IMR-90 (cell line): ENCODE measurements at regions not wholly inside any gene's neighbourhood (a gene's known extent, or its start where the extent isn't known, plus 50 kb on each side); places are given as distances from the start of the nearest gene placed in this dataset.

Experiments
- ATAC-seq: fragments of 200-7000 bp; cut with Tn5 transposase; 2 replicates; pipeline ENCODE4 v1.9.1; 2020; ENCODE audit warnings: low read depth, mild to moderate bottlenecking, moderate library complexity
- BruUV-seq: library from RNA; stranded (reverse); fragments of 400-500 nt; replicated peaks from 2 replicates; lab custom pipeline; 2021; lab: Mats Ljungman, UMichigan
- CTCF ChIA-PET: fragments of 300-600 bp; formaldehyde crosslinking; extraction: SDS; loops from one replicate; lab custom pipeline; 2021; ENCODE audit warnings: antibody characterized with exemption; lab: Yijun Ruan, JAX
- POLR2A ChIA-PET: fragments of 300-600 bp; sonication (Branson Sonifier 250); formaldehyde crosslinking; loops from one replicate; lab custom pipeline; 2022; ENCODE audit warnings: antibody characterized with exemption; ENCODE audit not compliant: unreplicated experiment; lab: Charles Lee
- DNase-seq: peaks from one replicate; pipeline ENCODE4 v3.0.0; 2013
- H2AFZ ChIP-seq: replicated peaks from 2 replicates; pipeline ENCODE3; 2013; ENCODE audit warnings: low read length, mild to moderate bottlenecking; ENCODE audit not compliant: poor library complexity
- H2AK5ac ChIP-seq: 2 replicates; pipeline ENCODE4 v1.6.1; 2013; ENCODE audit warnings: low read depth, low read length, inconsistent platforms
- H2AK9ac ChIP-seq: replicated peaks from 2 replicates; pipeline ENCODE3; 2013; ENCODE audit warnings: mild to moderate bottlenecking, low read depth, low read length, moderate library complexity; ENCODE audit not compliant: poor library complexity
- H2BK120ac ChIP-seq: 2 replicates; pipeline ENCODE4 v1.6.1; 2013; ENCODE audit warnings: low read depth, low read length, inconsistent platforms
- H2BK15ac ChIP-seq: 3 replicates; pipeline ENCODE4 v1.6.1; 2013; ENCODE audit warnings: low read depth, low read length, inconsistent platforms
- H2BK20ac ChIP-seq: 2 replicates; pipeline ENCODE4 v1.6.1; 2013; ENCODE audit warnings: low read depth, mild to moderate bottlenecking, inconsistent platforms, low read length, moderate library complexity
- H2BK5ac ChIP-seq: 2 replicates; pipeline ENCODE4 v1.6.1; 2013; ENCODE audit warnings: mild to moderate bottlenecking, low read depth, low read length, inconsistent platforms; ENCODE audit not compliant: poor library complexity, severe bottlenecking
- H3K14ac ChIP-seq: replicated peaks from 2 replicates; pipeline ENCODE4 v1.6.1; 2013; ENCODE audit warnings: low read depth, low read length, inconsistent platforms
- H3K18ac ChIP-seq: 2 replicates; pipeline ENCODE4 v1.6.1; 2013; ENCODE audit warnings: low read depth, low read length, control low read depth
- H3K23ac ChIP-seq: 2 replicates; pipeline ENCODE4 v1.6.1; 2013; ENCODE audit warnings: low read depth, low read length, inconsistent platforms
- H3K27ac ChIP-seq: 2 replicates; pipeline ENCODE4 v1.5.1; 2013; ENCODE audit warnings: mild to moderate bottlenecking, control low read depth, low read length; ENCODE audit not compliant: insufficient read depth
- H3K27me3 ChIP-seq: 2 replicates; pipeline ENCODE4 v1.6.1; 2013; ENCODE audit warnings: low read length; ENCODE audit not compliant: control insufficient read depth, insufficient read depth
- H3K36me3 ChIP-seq: 2 replicates; pipeline ENCODE4 v1.6.1; 2013; ENCODE audit warnings: low read length, mixed read lengths; ENCODE audit not compliant: control insufficient read depth, insufficient read depth
- H3K4ac ChIP-seq: 2 replicates; pipeline ENCODE4 v1.6.1; 2013; ENCODE audit warnings: low read depth, low read length, inconsistent platforms
- H3K4me1 ChIP-seq: 2 replicates; pipeline ENCODE4 v1.6.1; 2013; ENCODE audit warnings: low read length, mixed read lengths; ENCODE audit not compliant: control insufficient read depth, insufficient read depth
- H3K4me2 ChIP-seq: 2 replicates; pipeline ENCODE4 v1.6.1; 2013; ENCODE audit warnings: low read depth, mild to moderate bottlenecking, control low read depth, low read length, moderate library complexity
- H3K4me3 ChIP-seq: 2 replicates; pipeline ENCODE4 v1.5.1; 2013; ENCODE audit warnings: low read depth, mild to moderate bottlenecking, control low read depth, low read length, moderate library complexity; ENCODE audit not compliant: insufficient read depth
- H3K56ac ChIP-seq: 2 replicates; pipeline ENCODE4 v1.6.1; 2013; ENCODE audit warnings: low read length, inconsistent platforms; ENCODE audit not compliant: insufficient read depth; ENCODE audit errors: extremely low read depth
- H3K79me1 ChIP-seq, 2 experiments: 2 replicates each; pipeline ENCODE4 v1.6.1; 2013; ENCODE audit warnings: low read length in 2 of 2, inconsistent platforms in 1 of 2, low read depth in 1 of 2
- H3K9ac ChIP-seq: 2 replicates; pipeline ENCODE4 v1.6.1; 2013; ENCODE audit warnings: low read depth, low read length, control low read depth
- H3K9me1 ChIP-seq: 2 replicates; pipeline ENCODE4 v1.6.1; 2013; ENCODE audit warnings: low read length, inconsistent platforms; ENCODE audit not compliant: insufficient read depth
- H3K9me3 ChIP-seq: 2 replicates; pipeline ENCODE4 v1.6.1; 2013; ENCODE audit warnings: low read length; ENCODE audit not compliant: control insufficient read depth, insufficient read depth
- H4K20me1 ChIP-seq: 2 replicates; pipeline ENCODE4 v1.6.1; 2013; ENCODE audit warnings: low read length, inconsistent platforms; ENCODE audit not compliant: insufficient read depth
- H4K5ac ChIP-seq: 2 replicates; pipeline ENCODE4 v1.6.1; 2013; ENCODE audit warnings: mild to moderate bottlenecking, low read depth, low read length, control low read depth
- H4K8ac ChIP-seq, 2 experiments: 2 replicates each; pipeline ENCODE4 v1.6.1; 2013; ENCODE audit warnings: low read depth in 2 of 2, low read length in 2 of 2, control low read depth in 1 of 2, inconsistent platforms in 1 of 2
- H4K91ac ChIP-seq: 2 replicates; pipeline ENCODE4 v1.6.1; 2013; ENCODE audit warnings: low read depth, low read length, inconsistent platforms; ENCODE audit not compliant: insufficient read depth
- BHLHE40 ChIP-seq: fragments of 150-350 bp; IDR thresholded peaks from 2 replicates; pipeline ENCODE4 v1.6.1; 2016; ENCODE audit warnings: mild to moderate bottlenecking, low read depth, low read length
- CHD1 ChIP-seq: IDR thresholded peaks from 2 replicates; pipeline ENCODE4 v1.6.1; 2012; ENCODE audit warnings: low read depth, low read length, improper control_type of control experiment
- FOS ChIP-seq: fragments of 150-350 bp; IDR thresholded peaks from 2 replicates; pipeline ENCODE4 v1.6.1; 2016; ENCODE audit warnings: low read depth, low read length
- MAFK ChIP-seq: IDR thresholded peaks from 2 replicates; pipeline ENCODE4 v1.6.1; 2012; ENCODE audit warnings: low read depth, low read length, improper control_type of control experiment
- MAZ ChIP-seq: IDR thresholded peaks from 2 replicates; pipeline ENCODE4 v1.6.1; 2012; ENCODE audit warnings: low read depth, mild to moderate bottlenecking, low read length, improper control_type of control experiment, moderate library complexity, borderline replicate concordance
- MXI1 ChIP-seq: IDR thresholded peaks from 2 replicates; pipeline ENCODE4 v1.6.1; 2012; ENCODE audit warnings: low read depth, mild to moderate bottlenecking, low read length, moderate library complexity, borderline replicate concordance
- POLR2A ChIP-seq: IDR thresholded peaks from 2 replicates; pipeline ENCODE4 v1.6.1; 2012; ENCODE audit warnings: mild to moderate bottlenecking, low read depth, low read length
- RAD21 ChIP-seq: IDR thresholded peaks from 2 replicates; pipeline ENCODE4 v1.6.1; 2012; ENCODE audit warnings: low read length, improper control_type of control experiment
- RCOR1 ChIP-seq: IDR thresholded peaks from 2 replicates; pipeline ENCODE4 v1.6.1; 2012; ENCODE audit warnings: mild to moderate bottlenecking, low read length, improper control_type of control experiment; ENCODE audit not compliant: insufficient replicate concordance
- SMC3 ChIP-seq: fragments of 150-350 bp; IDR thresholded peaks from 2 replicates; pipeline ENCODE4 v1.6.1; 2016; ENCODE audit warnings: low read depth, mild to moderate bottlenecking, antibody characterized with exemption, low read length, moderate library complexity
- dilution Hi-C: fragments of 300-500 bp; cut with HindIII; formaldehyde crosslinking; loops from one replicate; pipeline ENCODE4 v1.14.3; 2018; ENCODE audit warnings: low sequenced_read_pairs; ENCODE audit not compliant: unreplicated experiment
- in situ Hi-C: fragments of 300-500 bp; cut with MboI; formaldehyde crosslinking; loops from 3 replicates; pipeline ENCODE4 v1.14.3; 2019; ENCODE audit warnings: low sequenced_read_pairs, inconsistent platforms, mixed read lengths
- intact Hi-C: fragments of 100-400 bp; cut with micrococcal nuclease; formaldehyde crosslinking; loops from 2 replicates; pipeline ENCODE4 v1.10.0; 2022
- TF ChIP-seq, protein P1 (sequence below): conservative IDR thresholded peaks from 2 replicates; pipeline ENCODE4 v1.5.1; 2012; ENCODE audit warnings: mild to moderate bottlenecking, low read depth, low read length, improper control_type of control experiment
- TF ChIP-seq, protein P2 (sequence below): fragments of 150-350 bp; IDR thresholded peaks from 2 replicates; pipeline ENCODE4 v1.6.1; 2017; ENCODE audit warnings: mild to moderate bottlenecking, antibody characterized with exemption, low read length, low read depth
- TF ChIP-seq, protein P3 (sequence below): fragments of 150-350 bp; IDR thresholded peaks from 2 replicates; pipeline ENCODE4 v1.6.1; 2016; ENCODE audit warnings: low read depth, mild to moderate bottlenecking, low read length, moderate library complexity, borderline replicate concordance

DNA sequence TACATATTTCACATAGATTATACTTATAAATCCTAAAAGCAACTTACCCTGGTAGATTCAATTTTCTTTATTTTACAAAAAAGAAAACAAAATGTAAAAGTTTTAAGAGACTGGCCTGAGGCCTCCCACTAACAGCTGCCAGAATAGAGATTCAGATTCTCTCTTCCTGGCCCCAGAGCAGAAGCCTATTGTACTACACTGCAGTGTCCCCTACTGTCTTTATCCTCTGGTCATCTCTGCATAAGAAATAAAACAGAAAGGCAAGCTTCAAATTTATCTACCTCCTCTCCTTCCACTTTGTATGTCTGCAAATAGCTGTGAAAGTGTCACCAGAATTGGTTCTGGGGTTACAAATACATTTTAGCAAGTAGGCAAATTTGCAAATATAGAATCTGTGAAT lies 1004.1 kb upstream of the PCDH9 start:
- H3K27me3 ChIP-seq: no peaks in the 10 kb centered on the region
- no peak overlapping the region for H2AFZ ChIP-seq
- dilution Hi-C loops (no loop called here), in situ Hi-C loops (no loop called here), intact Hi-C loops (no loop called here)
- H3K27ac ChIP-seq: no peak overlapping the region
- H2BK120ac ChIP-seq: no peak overlapping the region
- no peaks in the 10 kb centered on the region for H3K79me1 ChIP-seq
- H2BK20ac ChIP-seq: no peak overlapping the region
- H3K4me3 ChIP-seq: no peak overlapping the region
- H3K9me3 ChIP-seq: peaks cover 5% of the 10 kb centered on the region; the same call in 1 of the 2 replicates
- no peak overlapping the region for H3K18ac ChIP-seq
- ChIA-PET CTCF (no interaction called here), POLR2A (no interaction called here)
- no peak overlapping the region for H4K8ac ChIP-seq
- H2AK9ac ChIP-seq: no peak overlapping the region
- no peaks in the 10 kb centered on the region for H4K20me1 ChIP-seq
- DNase-seq (no peak), ATAC-seq (no peak)
- H3K9ac ChIP-seq: no peak overlapping the region
- no peaks in the 10 kb centered on the region for H3K4me1 ChIP-seq
- no peak overlapping the region for H4K5ac ChIP-seq
- H2AK5ac ChIP-seq: no peak overlapping the region
- H3K4ac ChIP-seq: no peak overlapping the region
- TF ChIP-seq MAFK (no peak), SMC3 (no peak), BHLHE40 (no peak), RCOR1 (no peak), FOS (no peak), POLR2A (no peak), RAD21 (no peak), MAZ (no peak), CHD1 (no peak), MXI1 (no peak)
- TF ChIP-seq, protein P1, sequence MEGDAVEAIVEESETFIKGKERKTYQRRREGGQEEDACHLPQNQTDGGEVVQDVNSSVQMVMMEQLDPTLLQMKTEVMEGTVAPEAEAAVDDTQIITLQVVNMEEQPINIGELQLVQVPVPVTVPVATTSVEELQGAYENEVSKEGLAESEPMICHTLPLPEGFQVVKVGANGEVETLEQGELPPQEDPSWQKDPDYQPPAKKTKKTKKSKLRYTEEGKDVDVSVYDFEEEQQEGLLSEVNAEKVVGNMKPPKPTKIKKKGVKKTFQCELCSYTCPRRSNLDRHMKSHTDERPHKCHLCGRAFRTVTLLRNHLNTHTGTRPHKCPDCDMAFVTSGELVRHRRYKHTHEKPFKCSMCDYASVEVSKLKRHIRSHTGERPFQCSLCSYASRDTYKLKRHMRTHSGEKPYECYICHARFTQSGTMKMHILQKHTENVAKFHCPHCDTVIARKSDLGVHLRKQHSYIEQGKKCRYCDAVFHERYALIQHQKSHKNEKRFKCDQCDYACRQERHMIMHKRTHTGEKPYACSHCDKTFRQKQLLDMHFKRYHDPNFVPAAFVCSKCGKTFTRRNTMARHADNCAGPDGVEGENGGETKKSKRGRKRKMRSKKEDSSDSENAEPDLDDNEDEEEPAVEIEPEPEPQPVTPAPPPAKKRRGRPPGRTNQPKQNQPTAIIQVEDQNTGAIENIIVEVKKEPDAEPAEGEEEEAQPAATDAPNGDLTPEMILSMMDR: no peak
- TF ChIP-seq, protein P2, sequence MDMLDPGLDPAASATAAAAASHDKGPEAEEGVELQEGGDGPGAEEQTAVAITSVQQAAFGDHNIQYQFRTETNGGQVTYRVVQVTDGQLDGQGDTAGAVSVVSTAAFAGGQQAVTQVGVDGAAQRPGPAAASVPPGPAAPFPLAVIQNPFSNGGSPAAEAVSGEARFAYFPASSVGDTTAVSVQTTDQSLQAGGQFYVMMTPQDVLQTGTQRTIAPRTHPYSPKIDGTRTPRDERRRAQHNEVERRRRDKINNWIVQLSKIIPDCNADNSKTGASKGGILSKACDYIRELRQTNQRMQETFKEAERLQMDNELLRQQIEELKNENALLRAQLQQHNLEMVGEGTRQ: no peak
- TF ChIP-seq, protein P3, sequence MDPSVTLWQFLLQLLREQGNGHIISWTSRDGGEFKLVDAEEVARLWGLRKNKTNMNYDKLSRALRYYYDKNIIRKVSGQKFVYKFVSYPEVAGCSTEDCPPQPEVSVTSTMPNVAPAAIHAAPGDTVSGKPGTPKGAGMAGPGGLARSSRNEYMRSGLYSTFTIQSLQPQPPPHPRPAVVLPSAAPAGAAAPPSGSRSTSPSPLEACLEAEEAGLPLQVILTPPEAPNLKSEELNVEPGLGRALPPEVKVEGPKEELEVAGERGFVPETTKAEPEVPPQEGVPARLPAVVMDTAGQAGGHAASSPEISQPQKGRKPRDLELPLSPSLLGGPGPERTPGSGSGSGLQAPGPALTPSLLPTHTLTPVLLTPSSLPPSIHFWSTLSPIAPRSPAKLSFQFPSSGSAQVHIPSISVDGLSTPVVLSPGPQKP: no peak
- no peaks in the 10 kb centered on the region for H3K36me3 ChIP-seq
- H3K56ac ChIP-seq: no peak overlapping the region
- H2BK15ac ChIP-seq: no peak overlapping the region
- H3K23ac ChIP-seq: no peak overlapping the region
- H4K91ac ChIP-seq: no peak overlapping the region
- H3K9me1 ChIP-seq: no peaks in the 10 kb centered on the region
- H2BK5ac ChIP-seq: no peak overlapping the region
- H3K14ac ChIP-seq: no peak overlapping the region
- no TSS peak for BruUV-seq
- H3K4me2 ChIP-seq: no peak overlapping the region
